NCI-H2196 treated with DMSO at 0.1 percent for 48 hours (cell line): ENCODE measurements at regions not wholly inside any gene's neighbourhood (a gene's known extent, or its start where the extent isn't known, plus 50 kb on each side); places are given as distances from the start of the nearest gene placed in this dataset.

Experiments
- DNase-seq: peaks from one replicate; lab custom pipeline; 2025; ENCODE audit not compliant: unreplicated experiment; lab: John Stamatoyannopoulos, UW

DNA sequence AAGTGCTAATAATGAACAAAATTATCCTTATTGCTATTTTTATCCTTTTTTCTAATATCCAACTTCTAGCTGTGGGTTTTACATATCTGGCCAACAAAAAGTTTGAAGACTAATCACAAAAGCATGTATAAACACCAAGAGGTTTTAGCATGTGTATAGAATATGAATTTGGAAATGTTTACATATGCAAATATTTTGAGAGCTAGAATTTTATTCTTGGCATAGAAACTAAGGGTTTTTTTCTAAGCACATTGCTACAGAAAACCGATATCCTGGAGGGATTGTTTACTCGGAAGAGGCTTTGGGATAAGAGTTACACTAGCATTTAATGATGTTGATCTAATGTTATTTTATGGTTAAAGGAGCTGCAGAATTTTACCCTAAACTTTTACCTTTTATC lies 392.1 kb downstream of the EFNB2 start:
- no peak for DNase-seq

DNA sequence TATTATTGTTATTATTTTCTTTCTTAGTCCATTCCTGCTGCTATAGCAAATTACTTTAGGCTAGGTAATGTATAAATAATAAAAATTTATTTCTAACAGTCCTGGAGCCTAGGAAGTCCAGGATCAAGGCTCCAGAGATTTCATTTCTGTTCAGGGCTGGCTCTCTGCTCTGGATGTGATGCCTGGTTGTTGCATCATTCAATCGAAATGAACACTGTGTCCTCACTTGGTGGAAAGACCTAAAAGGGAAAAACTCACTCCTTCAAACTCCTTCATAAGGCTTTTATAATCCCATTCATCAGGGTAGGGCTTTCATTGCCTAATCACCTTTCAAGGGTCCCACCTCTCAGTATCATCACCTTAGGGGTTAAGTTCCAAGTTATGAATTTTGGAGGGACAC lies 395.0 kb downstream of the EFNB2 start:
- no peak for DNase-seq

DNA sequence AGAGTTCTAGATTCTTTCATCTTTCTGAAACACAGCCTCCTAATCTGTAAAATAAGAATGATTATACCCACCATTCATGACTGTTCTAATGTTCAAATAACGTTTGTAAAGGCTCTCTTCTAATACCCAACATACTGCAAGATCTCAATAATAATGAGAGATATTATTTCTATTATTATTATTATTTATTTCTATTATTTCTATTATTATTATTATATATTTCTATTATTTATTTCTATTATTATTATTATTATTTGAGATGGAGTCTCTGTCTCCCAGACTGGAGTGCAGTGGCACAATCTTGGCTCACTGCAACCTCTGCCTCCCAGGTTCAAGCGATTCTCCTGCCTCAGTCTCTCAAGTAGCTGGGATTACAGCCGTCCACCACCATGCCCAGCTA lies 395.5 kb downstream of the EFNB2 start:
- DNase-seq: no peak

DNA sequence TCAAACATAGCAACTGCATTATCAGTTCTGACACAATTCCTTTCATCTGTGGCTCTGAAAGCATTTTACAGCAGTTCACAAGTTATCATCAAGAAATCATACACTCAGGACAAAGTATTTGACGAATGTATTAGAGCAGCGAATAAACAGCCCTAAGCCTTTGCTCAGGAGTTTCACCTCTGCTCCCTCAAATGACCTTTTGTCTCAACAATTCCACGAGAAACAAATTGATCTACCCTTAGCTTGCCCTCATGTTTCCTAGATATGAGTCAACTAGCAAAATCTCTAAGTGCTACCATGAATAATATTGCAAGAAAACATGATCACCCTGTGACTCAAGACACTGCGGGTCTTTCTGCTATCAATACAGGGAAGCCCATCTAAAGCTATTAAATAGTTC lies 396.1 kb downstream of the EFNB2 start:
- no peak for DNase-seq

DNA sequence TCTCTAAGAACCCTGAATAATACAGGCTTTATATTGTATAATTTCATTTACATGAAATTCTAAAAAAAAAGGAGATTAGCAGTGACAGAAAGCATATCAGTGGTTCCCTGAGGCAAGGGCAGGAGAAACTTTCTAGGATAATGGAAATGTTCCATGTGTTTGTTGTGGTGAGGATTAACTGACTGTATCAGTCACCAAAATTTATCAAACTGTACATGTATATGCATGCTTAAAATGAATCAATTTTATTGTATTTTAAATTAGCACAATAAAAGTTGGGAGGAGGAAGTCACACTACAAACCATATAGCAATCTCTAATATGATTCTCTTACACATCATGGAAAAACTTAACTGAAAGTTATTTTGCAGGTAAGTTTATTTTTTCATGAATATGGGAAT lies 396.8 kb downstream of the EFNB2 start:
- DNase-seq: no peak

DNA sequence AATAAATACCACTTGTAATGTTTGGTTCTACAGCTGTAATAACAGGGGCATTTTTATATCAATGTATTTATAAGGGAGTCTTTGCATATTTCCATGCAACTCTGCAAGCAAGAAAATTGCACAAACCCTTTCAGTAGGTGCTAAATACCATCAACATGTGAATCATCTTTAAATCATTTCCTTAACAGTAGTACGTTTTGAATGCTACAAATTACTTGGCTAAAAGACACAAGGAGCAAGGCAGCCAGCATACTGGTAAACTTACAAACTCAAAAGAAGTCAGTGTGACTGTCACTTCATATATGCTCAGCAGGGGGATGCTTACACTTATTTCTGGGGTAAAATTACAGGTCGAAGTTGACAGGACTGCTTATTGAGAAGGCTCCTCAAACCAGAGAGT lies 402.4 kb downstream of the EFNB2 start:
- DNase-seq: no peak

DNA sequence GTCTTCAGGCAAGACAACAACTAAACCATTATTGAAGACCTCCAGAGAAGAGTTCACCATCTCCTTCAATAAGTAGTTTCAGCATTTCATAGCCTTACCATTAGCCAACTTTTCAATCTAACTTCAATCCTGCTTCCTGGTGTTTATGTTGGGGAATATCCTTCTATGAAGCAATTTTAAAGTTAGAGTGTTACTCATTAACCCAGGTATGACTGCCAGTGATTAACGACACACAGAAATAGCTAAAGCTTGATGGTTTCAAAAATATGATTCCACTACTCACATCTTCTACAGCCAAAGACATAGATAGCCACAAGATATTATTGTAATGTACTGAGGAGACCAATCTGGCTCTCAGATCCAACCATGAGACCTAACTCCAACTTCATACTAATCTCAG lies 403.2 kb downstream of the EFNB2 start:
- no peak for DNase-seq

DNA sequence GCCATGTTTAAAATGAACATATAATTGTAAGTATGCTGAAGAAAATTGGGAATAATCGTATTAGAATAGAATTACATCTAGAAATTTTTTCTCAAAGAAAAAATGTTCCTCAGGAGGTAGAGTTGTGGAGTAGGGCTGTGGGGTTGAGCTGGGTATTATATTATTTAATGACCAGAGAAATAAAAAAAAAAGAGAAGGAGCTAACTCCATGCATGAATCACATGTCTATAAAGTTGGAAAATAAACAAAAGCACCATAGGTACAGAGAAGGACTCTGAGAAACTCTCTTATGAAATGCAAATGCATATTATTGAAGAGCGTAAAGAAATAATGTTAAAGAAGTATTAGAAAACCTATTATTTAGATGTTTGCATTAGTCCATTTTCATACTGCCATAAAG lies 405.5 kb downstream of the EFNB2 start:
- DNase-seq: no peak

DNA sequence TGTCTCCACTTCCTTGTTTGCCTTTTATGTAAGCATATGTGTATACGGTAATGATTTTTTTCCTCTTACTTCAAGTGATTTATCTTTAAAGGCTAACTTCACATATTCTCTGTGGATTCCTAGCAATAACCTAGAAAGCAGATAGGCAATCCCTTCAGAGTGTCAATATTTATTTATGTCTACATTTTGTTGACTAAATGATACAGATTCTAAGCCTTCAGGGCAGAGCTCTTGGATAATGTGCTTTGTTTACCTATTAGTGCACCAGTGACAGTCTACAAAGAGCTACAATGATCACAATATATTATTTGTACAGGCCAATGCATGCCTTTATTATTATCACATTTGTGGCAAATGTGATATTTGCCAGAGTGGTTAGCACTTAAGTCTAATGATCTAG lies 406.2 kb downstream of the EFNB2 start:
- no peak for DNase-seq

DNA sequence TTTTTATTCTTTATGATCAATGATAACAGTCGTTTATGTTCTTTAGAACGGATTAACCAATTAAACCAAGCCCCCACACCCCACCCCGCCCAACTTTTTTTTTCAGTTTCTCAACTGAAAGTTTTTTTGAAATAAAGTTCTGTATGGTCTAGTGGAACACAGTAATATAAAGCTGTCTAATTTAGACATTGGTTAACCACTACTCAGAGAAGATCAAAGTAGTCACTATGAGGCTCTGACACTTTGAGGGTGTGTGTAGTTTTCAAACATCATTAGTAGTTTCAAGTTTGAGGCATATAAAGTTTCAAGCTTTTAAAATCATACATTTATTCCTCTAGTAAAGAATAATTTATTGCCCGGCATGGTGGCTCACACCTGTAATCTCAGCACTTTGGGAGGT lies 413.2 kb downstream of the EFNB2 start:
- DNase-seq: no peak

DNA sequence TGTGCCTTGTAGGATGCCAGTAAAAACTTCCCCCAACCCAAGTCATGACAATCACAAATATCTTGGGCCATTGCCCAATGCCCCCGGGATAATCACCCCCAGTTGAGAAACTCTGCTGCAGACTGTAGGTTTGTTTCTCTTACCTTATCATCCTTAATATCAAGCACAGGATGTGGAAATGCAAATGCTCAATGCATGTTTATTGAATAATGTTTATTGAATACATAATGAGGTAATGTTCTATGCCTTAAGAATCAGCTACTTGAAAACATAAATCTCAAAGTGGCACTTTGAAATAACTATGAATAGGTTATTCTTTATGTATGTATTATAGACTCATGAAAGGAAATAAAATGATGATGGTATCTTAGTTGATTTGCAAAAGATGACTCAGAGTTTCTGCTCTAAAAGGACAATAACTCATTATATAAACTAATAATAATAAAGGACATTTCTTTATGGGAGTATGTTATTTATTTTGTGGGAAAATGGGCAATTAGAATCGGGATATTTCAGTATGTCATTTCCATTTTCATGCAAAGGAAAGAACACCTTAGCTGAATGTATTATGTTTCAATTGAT lies 414.2 kb downstream of the EFNB2 start:
- DNase-seq: no peak

DNA sequence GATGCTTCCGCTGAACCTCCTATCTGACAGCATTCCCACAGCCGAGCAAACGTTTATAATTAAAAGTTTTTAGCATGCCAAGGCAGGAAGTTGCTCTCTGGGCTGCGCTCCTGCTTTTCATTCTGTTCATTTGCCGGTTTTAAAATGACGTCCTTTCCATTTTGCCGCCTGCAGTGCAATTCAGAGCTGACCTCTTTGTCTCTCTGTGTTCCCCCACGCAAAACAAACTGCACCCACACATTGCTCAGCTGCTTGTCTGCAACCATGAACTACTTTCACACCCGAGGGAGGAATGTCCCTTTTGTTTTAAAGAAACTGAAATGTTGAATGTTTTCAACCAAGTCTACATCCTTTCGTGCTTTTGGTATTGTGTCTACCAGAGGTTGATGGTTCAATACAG lies 416.5 kb downstream of the EFNB2 start:
- no peak for DNase-seq

DNA sequence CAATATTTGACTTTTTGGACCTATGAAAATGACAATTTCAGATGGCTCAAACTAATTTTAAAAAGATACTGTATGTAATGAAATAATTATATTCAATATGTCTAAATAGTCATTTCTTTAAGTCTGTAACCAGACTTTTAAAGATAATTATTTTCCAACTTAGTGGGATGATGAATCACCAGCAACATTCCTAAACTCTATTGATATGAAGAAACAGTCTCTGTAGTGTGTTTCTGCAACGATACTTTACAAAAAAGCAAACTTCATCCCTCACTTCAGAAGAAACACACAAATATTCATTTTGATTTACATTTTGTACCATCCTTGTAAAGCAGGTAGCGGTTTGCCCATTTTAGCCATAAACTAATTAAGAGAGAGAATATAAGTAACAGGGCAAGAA lies 417.4 kb downstream of the EFNB2 start:
- no peak for DNase-seq

DNA sequence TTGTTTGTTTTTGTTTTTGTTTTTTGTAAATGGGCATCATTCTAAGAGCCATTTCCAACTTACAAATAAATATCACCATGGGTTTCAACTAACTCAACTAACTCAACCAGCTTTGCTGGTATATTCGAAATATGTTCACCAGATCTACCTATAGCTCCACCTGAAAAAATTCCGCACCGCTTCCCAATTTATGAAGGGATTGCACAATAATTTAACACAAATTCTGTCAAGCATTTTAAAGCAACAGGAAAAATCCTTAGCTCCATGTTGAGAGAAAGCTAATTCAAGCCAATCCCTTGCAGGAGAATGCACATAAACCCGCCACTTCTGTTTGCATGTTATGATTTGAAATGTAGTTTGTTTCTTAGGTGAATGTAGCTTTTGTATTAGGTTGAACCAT lies 417.8 kb downstream of the EFNB2 start:
- no peak for DNase-seq

DNA sequence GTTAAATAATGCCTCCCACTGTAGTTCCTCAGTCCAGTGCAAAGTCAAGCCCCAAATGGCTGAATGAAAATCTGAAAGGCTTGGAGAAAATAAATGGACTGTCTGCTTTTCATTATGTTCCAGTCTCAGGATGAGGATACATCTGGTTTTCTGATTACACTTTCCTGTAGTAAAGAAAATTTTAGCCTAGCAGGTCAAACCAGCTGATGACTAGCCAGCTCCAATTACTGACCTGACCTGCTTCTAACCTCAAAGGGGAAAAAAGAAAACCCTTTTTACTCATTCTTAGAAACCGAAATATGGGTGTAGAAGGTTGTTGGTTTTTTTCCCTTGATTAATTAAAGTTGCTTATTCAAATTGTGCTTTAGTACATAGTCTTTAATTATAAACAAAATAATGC lies 418.4 kb downstream of the EFNB2 start:
- DNase-seq: no peak

DNA sequence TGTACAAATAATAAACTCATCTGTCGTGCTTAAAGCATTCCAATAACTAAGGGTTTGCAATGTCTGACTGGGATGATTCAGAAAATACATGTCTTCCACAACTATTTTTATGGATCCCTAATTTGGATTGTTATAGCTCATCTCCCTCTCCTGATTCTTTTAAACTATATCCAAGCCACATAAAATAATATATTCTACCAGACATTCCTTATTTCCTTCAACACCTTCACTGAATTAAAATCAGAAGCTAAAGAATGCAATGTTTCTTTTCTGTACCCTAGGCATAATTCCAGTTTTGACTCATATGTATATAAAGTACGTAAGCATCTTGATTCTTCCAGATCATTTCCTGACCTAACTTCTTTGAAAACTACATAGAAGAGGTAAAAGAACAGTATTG lies 420.4 kb downstream of the EFNB2 start:
- no peak for DNase-seq

DNA sequence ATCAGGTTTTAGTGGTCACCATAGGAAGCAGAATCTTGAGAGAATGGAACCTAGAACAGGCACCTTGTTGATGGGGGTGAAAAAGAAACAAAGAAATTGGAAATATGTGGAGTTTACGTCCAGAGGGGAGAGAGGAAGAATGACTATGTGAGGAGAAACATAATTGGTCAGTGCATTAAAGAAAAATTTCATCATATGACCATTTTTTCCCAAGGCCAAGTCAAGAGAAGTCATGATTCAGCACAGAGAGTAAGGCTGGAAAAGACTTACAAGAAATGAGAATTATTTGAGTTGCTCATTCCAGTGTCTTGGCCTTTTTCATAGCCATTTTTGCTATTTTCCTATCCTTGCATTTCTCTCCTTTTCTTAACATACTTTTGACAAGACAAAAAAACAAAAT lies 421.7 kb downstream of the EFNB2 start:
- DNase-seq: no peak

DNA sequence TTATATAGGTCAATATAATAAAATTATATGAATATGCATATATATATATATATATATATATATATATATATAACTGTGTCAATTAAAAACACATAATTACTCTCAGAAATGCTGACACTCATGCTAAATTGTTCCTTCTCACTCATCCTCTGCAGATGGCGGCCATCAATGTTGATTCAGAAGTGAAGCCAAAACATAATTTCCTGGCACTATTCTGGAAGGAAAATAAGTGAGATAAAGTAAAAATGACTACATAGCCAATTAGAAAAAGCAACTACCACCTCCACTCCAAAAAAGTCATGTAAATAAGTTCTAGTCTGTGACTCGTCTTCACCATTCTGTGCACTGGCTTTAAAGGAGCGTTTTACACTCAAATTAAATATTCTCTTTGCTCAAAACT lies 423.3 kb downstream of the EFNB2 start:
- no peak for DNase-seq

DNA sequence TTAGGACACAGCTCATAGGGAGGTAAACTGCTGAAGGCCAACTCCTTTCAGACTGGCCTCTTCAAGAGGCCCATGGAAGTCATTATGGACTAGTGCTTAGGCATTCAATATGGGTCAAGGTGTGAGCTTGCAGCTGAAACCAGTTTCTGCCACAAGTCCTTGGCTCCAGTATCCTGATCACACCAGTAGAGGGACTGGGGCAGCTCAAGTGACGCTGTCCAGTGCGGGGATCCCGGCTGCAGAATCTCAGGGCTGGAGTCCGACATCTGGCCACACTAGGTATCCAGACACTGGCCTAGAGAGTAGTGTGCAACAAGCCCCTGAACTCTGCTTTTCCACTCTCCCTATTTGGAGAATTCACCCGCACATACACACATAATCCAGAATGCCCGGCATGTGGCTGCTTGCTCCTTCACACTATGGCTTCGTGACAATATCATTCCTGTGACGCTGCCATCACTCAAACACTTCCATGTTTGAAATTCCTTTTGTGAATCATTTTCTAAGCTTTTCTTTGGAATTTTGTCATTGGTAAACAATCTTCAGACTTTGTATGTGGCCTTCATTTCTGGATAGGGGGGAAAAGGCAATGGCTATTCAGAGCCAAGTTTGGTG lies 425.1 kb downstream of the EFNB2 start:
- no peak for DNase-seq

DNA sequence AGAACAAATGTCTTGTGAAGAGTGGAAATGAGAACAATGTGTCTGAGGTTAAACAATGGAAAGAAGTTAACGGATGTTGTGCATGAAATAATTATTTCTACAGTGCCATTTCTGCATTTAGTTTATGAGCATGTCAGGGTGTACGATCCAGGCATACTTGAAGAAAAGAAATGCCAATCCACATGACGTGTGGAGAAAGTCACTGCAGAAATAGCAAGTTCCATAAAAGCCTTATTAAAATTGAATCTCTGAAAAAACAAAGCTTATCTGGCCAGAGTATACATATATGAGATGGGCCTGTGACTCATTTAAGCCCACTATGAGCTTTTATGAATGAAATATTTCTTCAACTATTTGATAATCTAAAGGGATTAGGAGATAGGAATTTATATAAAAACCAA lies 426.1 kb downstream of the EFNB2 start:
- DNase-seq: no peak

DNA sequence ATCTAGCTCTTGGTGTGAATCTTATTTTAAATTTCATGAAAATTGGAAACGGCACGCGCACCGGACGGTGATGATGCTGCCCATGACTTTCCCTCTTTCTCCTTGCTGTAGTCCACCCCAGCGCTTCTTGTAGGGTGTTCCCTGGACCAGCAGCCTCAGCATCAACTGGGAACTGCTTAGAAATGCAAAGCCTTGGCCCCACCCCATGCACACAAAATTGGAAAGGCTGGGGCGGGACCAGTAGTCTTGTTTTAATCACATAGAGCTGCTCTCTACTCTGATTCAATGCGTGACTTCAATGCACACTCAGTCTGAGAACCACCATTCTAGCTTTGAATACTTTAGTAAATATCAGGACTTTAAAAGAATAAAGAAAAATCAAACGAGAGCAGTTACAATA lies 427.1 kb downstream of the EFNB2 start:
- DNase-seq: no peak

DNA sequence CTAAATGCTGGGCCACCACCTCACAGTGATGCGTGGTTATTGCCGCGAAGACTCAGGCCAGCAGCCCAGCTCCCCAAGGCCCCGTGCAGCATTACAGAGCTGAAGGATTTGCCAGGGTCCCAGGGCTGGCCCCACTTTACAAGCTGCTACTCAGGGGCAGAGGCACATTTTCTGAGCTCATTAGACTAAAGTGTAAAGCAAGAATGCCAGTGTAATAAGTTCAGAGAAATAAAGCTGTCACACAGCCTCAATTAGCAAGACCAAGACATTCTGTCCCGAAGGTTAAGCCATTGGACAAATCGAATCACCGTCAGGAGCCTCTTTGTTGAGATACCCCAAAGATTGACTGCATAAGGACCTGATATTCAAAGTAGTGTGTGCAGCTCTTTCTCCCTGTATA lies 428.4 kb downstream of the EFNB2 start:
- no peak for DNase-seq

DNA sequence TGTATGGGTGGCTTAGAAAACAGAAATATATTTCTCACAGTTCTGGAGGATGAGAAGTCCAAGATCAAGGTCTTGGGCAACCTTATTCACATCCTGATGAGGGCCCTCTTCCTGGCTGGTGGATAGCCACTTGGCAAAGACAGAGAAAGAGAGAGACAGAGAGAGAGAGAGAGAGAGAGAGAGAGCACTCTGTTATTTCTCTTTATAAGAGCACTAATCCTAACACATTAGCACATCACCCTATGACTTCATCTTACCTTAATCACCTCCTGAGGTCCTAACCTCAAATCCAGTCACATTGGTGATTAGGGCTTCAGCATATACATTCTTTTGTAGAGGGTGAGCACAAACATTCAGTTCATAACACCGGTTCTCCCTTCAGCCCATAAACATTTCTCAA lies 430.3 kb downstream of the EFNB2 start:
- DNase-seq: no peak
